OCI-M1 (cell line): ENCODE measurements at regions not wholly inside any gene's neighbourhood (a gene's known extent, or its start where the extent isn't known, plus 50 kb on each side); places are given as distances from the start of the nearest gene placed in this dataset.

Experiments
- DNase-seq: peaks from one replicate; lab custom pipeline; 2025; lab: John Stamatoyannopoulos, UW

GRCh38 chr2:226652983-226653765, 146.4 kb downstream of the IRS1 start:
- DNase-seq: no peak

GRCh38 chr2:226652369-226652768, 147.3 kb downstream of the IRS1 start:
- peak; percentile 36 for DNase-seq

- DNase-seq: peak; percentile 16
Measured at GRCh38 chr2:226649871-226650660, 149.6 kb downstream of the IRS1 start.

DNA sequence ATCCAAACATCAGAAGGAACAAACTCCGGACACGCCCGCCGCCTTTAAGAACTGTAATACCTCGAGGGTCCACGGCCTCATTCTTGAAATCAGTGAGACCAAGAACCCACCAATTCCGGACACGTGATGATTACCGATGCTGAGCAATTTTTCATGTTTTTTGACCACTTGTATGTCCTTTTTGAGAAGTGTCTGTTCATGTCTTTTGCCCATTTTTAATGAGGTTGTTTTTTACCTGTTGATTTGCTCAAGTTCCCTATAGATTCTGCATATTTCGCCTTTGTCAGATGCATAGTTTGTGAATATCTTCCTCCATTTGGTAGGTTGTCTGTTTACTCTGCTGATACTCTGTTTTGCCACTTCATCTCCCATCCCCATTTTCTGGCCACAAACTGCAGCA, 150.4 kb downstream of the IRS1 start:
- no peak for DNase-seq

DNA sequence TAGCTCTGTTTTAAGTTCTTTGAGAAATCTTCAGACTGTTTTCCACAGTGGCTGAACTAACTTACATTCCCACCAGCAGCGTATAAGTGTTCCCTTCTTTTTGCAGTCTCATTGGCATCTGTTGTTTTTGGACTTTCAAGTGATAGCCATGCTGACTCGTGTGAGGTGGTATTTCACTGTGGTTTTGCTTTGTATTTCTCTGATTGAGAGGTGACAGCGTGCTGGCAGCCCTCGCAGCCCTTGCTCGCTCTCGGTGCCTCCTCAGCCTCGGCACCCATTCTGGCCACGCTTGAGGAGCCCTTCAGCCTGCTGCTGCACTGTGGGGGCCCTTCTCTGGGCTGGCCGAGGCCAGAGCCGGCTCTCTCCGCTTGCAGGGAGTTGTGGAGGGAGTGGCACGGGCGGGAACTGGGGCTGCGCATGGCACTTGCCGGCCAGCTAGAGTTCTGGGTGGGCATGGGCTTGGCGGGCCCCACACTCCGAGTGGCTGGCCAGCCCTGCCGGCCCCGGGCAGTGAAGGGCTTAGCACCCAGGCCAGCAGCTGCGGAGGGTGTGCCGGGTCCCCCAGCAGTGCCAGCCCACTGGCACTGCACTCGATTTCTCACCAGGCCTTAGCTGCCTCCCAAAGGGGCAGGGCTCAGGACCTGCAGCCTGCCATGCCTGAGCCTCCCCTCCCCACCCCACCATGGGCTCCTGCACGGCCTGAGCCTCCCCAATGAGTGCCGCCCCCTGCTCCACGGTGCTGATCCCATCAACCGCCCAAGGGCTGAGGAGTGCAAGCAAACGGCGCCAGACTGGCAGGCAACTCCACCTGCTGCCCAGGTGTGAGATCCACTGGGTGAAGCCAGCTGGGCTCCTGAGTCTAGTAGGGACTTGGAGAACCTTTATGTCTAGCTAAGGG, 151.8 kb downstream of the IRS1 start:
- no peak for DNase-seq

DNA sequence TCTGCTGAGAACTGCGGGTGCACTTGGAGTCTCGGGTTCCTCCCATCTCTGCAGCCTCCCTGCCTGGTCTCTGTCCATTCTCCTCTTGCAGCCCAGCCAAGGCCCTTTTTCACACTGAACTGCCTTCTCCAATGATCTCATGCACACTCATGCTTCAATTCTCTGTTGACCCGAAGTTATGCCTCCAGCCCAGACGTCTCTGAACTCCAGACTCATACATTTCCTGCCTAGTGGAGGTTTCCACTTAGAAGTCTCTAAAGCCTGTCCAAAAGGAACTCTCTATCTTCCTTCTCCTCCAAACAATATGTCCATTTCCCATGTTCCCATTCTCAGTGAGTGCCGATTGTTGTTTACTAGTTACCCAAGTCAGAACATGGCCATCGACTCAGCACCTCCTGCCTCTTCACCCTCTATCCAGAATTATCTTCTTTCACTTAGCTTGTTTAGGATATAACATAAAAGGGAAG, 155.2 kb downstream of the IRS1 start:
- DNase-seq: no peak

- no peak for DNase-seq
Measured at GRCh38 chr2:226643946-226644282, 155.7 kb downstream of the IRS1 start.

DNA sequence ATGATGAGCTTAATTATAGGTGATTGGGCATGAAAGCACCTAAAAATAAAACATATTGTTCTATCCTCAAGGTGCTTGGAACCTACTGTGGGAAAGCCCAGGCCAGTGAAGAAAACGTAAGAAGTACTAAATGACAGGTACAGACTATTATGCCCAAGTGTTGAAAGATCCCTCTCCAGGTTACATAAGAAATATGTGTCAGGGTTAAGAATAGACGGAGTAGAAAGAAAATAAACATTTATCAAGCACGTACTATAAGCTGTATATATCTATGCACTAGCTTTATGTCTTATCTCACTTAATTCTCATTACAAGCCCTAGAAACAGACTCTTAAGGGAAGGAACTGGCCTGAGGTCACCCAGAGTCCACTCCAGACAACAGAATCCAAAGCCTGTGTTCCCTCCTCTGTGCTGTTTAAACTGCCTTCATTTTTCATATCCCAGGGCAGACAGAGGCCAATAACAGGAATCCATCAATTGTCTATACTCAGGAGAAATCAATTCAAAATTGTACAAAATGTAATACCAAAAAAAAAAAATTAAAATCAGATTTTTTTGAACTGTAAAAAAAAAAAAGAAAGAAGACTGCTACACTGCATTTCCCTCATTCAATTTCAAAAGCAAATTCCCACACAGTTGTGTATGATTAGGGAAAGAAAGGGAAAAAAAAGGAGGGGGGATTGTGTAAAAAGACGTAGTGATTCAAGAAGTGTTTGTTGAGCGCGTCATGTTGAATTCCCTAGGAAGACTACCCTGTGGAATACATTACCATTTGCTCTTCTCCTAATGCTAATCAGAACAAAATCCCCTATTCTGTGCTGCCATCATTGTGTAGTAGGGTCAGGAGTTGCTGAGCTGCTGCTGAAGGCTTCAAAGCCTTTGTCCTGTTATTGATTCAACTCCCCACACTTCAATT, 156.3 kb downstream of the IRS1 start:
- no peak for DNase-seq

DNA sequence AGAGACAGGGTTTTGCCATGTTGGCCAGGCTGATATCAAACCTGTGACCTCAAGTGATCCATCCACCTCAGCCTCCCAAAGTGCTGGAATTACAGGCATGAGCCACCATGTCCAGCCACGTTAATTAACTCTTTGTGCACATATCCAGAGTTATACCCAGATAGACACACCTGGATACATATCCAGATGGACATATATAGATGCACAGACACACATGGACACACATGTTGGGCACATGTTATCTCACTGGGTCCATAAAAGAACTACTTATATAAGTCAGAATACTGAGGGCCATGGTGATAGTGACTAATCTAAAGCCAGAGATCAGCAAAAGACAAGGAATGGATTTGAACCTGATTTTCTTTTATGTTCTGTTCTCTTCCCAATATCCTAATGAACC, 158.6 kb downstream of the IRS1 start:
- no peak for DNase-seq

DNA sequence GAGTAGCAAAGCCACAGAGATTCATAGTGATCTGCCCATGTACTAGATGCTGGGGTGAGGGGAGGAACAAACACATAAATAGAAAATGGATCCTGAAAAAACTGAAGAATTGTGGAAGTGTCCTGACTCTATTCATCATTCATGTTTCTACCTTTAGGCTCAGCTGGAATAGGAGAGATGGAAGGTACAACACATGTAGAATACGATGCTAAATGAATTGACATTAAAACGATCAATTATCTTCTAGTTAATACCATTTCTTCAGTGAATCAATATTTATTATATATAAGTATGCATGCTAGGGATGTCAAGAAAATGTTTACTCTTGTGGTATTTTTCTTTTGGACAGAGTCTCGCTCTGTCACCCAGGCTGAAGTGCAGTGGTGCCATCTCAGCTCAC, 159.1 kb downstream of the IRS1 start:
- no peak for DNase-seq

- no peak for DNase-seq
Measured at GRCh38 chr2:226639550-226639949, 160.1 kb downstream of the IRS1 start.

DNA sequence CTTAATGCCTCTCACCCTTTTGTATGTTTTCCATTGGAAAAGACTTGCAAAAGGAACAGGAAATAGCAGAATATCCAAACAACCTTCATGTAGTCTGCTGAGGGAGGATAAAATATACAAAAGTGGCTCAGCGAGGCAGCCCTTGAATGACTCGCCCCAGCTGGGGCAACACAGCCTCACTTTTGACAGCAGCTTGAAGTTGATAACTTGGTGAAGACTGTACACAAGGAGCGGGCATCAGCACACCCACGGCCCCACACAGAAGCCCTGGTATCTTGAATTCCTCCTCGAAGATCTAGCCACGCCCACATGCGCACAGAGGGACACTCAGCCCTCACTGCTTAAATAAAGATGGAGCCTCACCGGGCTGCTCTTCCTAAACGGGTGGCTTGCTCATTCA, 161.0 kb downstream of the IRS1 start:
- DNase-seq: no peak

- DNase-seq: no peak
Measured at GRCh38 chr2:226637383-226637782, 162.2 kb downstream of the IRS1 start.

- DNase-seq: no peak
Measured at GRCh38 chr2:226636586-226636985, 163.0 kb downstream of the IRS1 start.

GRCh38 chr2:226634943-226635604, 164.5 kb downstream of the IRS1 start:
- no peak for DNase-seq

GRCh38 chr2:226631671-226632070, 167.9 kb downstream of the IRS1 start:
- DNase-seq: no peak

DNA sequence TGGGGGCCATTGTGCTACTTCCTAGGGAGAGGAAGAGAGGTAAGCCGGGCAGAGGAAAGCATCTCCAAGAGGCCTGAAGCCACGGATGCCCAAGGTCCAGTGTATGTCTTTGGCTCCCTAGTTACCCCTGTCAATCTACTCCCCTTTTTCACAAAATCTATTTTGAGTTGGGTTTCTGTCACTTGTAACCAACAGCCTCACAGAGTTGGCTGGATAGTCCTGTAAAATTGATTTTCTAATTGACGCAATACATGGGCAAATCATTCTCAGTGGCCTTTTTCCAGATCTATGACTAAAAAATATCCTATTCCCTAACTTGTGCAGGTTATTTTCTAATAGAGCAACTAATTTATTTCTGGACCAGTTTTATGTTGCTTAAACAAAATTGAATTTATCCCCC, 168.4 kb downstream of the IRS1 start:
- DNase-seq: no peak

GRCh38 chr2:226625946-226626345, 173.7 kb downstream of the IRS1 start:
- DNase-seq: no peak

DNA sequence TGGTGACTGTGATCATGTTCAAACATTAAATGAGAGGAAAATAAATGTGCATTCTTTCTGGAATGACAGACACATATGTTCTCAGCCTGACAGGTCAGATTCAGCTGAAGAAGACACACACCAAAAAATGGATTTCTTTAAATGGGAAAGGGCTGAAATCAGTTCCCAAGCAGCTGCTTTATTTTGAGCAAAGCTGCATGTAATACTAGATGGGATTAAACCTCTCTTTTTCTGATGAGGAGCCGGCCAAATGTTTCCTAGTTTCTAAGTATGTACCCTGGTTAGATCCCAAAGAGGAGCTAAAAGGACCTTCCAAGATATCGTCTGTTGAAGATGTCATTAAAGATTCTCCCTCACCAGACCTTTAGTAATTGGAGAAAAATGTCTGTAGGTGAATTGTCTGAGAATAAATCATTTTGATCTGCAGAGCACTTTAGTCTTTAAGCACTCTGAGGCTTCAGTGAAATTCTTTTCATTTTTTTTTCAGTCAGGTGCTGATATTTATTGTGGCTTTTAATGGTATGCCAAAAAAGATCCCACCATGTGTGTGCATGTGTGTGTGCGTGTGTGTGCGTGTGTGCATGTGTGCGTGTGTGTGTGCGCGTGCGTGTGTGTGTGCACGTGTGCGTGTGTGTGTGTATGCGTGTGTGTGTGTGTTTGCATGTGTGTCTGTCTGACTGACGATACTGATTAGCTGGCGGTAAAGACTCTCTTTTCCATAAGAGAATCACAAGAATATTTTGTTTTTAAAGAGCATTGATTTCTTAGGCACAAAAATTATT, 175.8 kb downstream of the IRS1 start:
- no peak for DNase-seq

- peak; percentile 3 for DNase-seq
Measured at GRCh38 chr2:226622484-226622883, 177.1 kb downstream of the IRS1 start.
